Keratinocyte (primary cell): ENCODE measurements at regions not wholly inside any gene's neighbourhood (a gene's known extent, or its start where the extent isn't known, plus 50 kb on each side); places are given as distances from the start of the nearest gene placed in this dataset.

ENCODE experiments used
- CTCF ChIP-seq, 3 experiments: IDR thresholded peaks in 1 of 3; conservative IDR thresholded peaks in 1 of 3; optimal IDR thresholded peaks in 1 of 3; 2 replicates in 2 of 3; 3 replicates in 1 of 3; pipeline versions ENCODE3 to v1.5.1; 2011; ENCODE audit warnings: low read length in 3 of 3, mild to moderate bottlenecking in 3 of 3, moderate library complexity in 2 of 3, control low read depth in 1 of 3, inconsistent platforms in 1 of 3; ENCODE audit not compliant: insufficient read depth in 2 of 3; ENCODE audit errors: extremely low read depth in 1 of 3
- EZH2 ChIP-seq: IDR thresholded peaks from one replicate; pipeline ENCODE4 v1.6.1; 2012; ENCODE audit warnings: inconsistent platforms, mild to moderate bottlenecking, low read length, moderate library complexity

- TF ChIP-seq CTCF (optimal IDR thresholded peaks at IDR 0.05 in 1 of 3, IDR thresholded peaks at IDR 0.05 in 1 of 3, conservative IDR thresholded peaks at IDR 0.05 in 1 of 3; ENCODE audit: extremely low read depth in 1 of 3, insufficient read depth in 2 of 3, low read length in 3 of 3) (no peak), EZH2 (no peak)
These were observed 170.7 kb downstream of the CTTN start for GRCh38 chr11:70568814-70569617.
